ENCODE measurements at regions not wholly inside any gene's neighbourhood (a gene's known extent, or its start where the extent isn't known, plus 50 kb on each side); places are given as distances from the start of the nearest gene placed in this dataset.

- no peak for DNase-seq
These were observed 389.0 kb downstream of the RASEF start for GRCh38 chr9:82673919-82674318.

GRCh38 chr9:82675102-82675501, 387.8 kb downstream of the RASEF start:
- no peak for DNase-seq

- no peak for DNase-seq
These were observed 387.3 kb downstream of the RASEF start for GRCh38 chr9:82675605-82676004.

- no peak for DNase-seq
These were observed 385.9 kb downstream of the RASEF start for GRCh38 chr9:82677086-82677485.

GRCh38 chr9:82679472-82679871, 383.5 kb downstream of the RASEF start:
- DNase-seq = no peak

- DNase-seq = no peak
These were observed 382.6 kb downstream of the RASEF start for GRCh38 chr9:82680179-82680935.

- DNase-seq = no peak
These were observed 381.1 kb downstream of the RASEF start for GRCh38 chr9:82681809-82682208.

- no peak for DNase-seq
These were observed 380.5 kb downstream of the RASEF start for GRCh38 chr9:82682431-82682830.

- no peak for DNase-seq
These were observed 367.2 kb downstream of the RASEF start for GRCh38 chr9:82695704-82696103.

- no peak for DNase-seq
These were observed 356.2 kb downstream of the RASEF start for GRCh38 chr9:82706786-82707185.

- DNase-seq = no peak
These were observed 346.1 kb downstream of the RASEF start for GRCh38 chr9:82716821-82717220.

GRCh38 chr9:82720515-82720914, 342.4 kb downstream of the RASEF start:
- no peak for DNase-seq

GRCh38 chr9:82721593-82721992, 341.3 kb downstream of the RASEF start:
- DNase-seq = no peak

- no peak for DNase-seq
These were observed 340.9 kb downstream of the RASEF start for GRCh38 chr9:82722051-82722450.

GRCh38 chr9:82722561-82722960, 340.4 kb downstream of the RASEF start:
- no peak for DNase-seq

GRCh38 chr9:82726424-82727276, 336.3 kb downstream of the RASEF start:
- no peak for DNase-seq

GRCh38 chr9:82729141-82729540, 333.8 kb downstream of the RASEF start:
- no peak for DNase-seq

- no peak for DNase-seq
These were observed 332.9 kb downstream of the RASEF start for GRCh38 chr9:82729991-82730589.

- no peak for DNase-seq
These were observed 330.0 kb downstream of the RASEF start for GRCh38 chr9:82732928-82733327.

GRCh38 chr9:82736126-82736525, 326.8 kb downstream of the RASEF start:
- DNase-seq = no peak

GRCh38 chr9:82736701-82737100, 326.2 kb downstream of the RASEF start:
- DNase-seq = no peak

- DNase-seq = no peak
These were observed 317.0 kb downstream of the RASEF start for GRCh38 chr9:82745919-82746318.

GRCh38 chr9:82750411-82750913, 312.5 kb downstream of the RASEF start:
- no peak for DNase-seq

- no peak for DNase-seq
These were observed 305.0 kb downstream of the RASEF start for GRCh38 chr9:82757924-82758323.

All from NCI-H2081 treated with DMSO at 0.1 percent for 48 hours (cell line).